ENCODE measurements at regions not wholly inside any gene's neighbourhood (a gene's known extent, or its start where the extent isn't known, plus 50 kb on each side); places are given as distances from the start of the nearest gene placed in this dataset.

DNA sequence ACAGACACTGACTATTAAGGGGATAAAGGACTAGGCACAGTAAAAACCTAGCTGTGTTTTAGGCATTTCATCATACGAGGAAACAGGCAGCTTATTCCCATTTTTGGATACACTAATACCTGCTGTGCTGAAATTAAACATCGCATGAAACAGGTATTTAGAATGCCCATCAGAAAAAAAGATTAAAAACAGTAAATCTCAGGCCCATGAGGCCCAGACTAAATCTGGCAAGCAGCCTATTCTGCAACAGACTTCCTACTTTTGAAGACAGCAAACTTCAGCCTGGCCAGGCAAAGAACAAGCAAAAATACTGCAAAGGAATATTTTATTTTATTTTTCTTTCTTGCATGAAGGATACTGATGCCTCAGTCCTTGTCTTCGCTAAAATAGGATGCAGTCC is 240.2 kb downstream of the LMO4 start:
- Histone ChIP-seq H3K4me1 (ENCODE audit: insufficient read depth, low read length) (no peaks in the 10 kb centered on the region), H3K4me3 (ENCODE audit: low read length) (no peak overlapping the region), H3K36me3 (ENCODE audit: insufficient read depth, low read length) (no peaks in the 10 kb centered on the region), H3K9me3 (ENCODE audit: control insufficient read depth in 1 of 2, insufficient read depth in 1 of 2, low read length in 2 of 2) (no peaks in the 10 kb centered on the region), H3K27ac (ENCODE audit: low read depth in 1 of 2, low read length in 2 of 2) (no peak overlapping the region), H3K27me3 (ENCODE audit: control insufficient read depth in 1 of 2, insufficient read depth in 2 of 2, low read length in 2 of 2) (no peaks in the 10 kb centered on the region)
- Mint-ChIP-seq H3K9me3 (no peaks in the 10 kb centered on the region), H3K36me3 (ENCODE audit: low read depth) (no peaks in the 10 kb centered on the region), H3K27me3 (no peaks in the 10 kb centered on the region), H3K27ac (no peak overlapping the region), H3K4me1 (ENCODE audit: low read depth) (no peaks in the 10 kb centered on the region), H3K4me3 (no peak overlapping the region)
- no peak for DNase-seq
- ChIA-PET POLR2A (no interaction called here), CTCF (no interaction called here)
- no peak for TF ChIP-seq CTCF (IDR thresholded peaks at IDR 0.05)
- no peak for ATAC-seq (ENCODE audit: poor library complexity)
- intact Hi-C loops (cut with DNase I, micrococcal nuclease) = no loop called here

- DNase-seq (no peak), ATAC-seq (ENCODE audit: poor library complexity) (no peak)
- ChIA-PET POLR2A (interaction anchor here (0.6 kb wide), 1 partner anchor 992 kb away, joined by 3 read pairs; no protein-coding TSS in a partner anchor), CTCF (no interaction called here)
- no peaks in the 10 kb centered on the region for H3K4me1 ChIP-seq (ENCODE audit: insufficient read depth, low read length)
- H3K27ac Mint-ChIP-seq = no peak overlapping the region
- no peaks in the 10 kb centered on the region for H3K9me3 ChIP-seq (ENCODE audit: control insufficient read depth in 1 of 2, insufficient read depth in 1 of 2, low read length in 2 of 2)
- no peaks in the 10 kb centered on the region for H3K27me3 ChIP-seq (ENCODE audit: control insufficient read depth in 1 of 2, insufficient read depth in 2 of 2, low read length in 2 of 2)
- no peaks in the 10 kb centered on the region for H3K36me3 ChIP-seq (ENCODE audit: insufficient read depth, low read length)
- no peaks in the 10 kb centered on the region for H3K9me3 Mint-ChIP-seq
- H3K4me1 Mint-ChIP-seq (ENCODE audit: low read depth) = no peaks in the 10 kb centered on the region
- no peak for TF ChIP-seq CTCF (IDR thresholded peaks at IDR 0.05)
- no peaks in the 10 kb centered on the region for H3K27me3 Mint-ChIP-seq
- no peaks in the 10 kb centered on the region for H3K36me3 Mint-ChIP-seq (ENCODE audit: low read depth)
- H3K4me3 ChIP-seq (ENCODE audit: low read length) = no peak overlapping the region
- H3K27ac ChIP-seq (ENCODE audit: low read depth in 1 of 2, low read length in 2 of 2) = no peak overlapping the region
- no peak overlapping the region for H3K4me3 Mint-ChIP-seq
- intact Hi-C loops (cut with DNase I, micrococcal nuclease) = no loop called here
These were observed 243.3 kb downstream of the LMO4 start for GRCh38 chr1:87572008-87572407.

GRCh38 chr1:87572891-87573290 is 244.2 kb downstream of the LMO4 start:
- intact Hi-C loops (cut with DNase I, micrococcal nuclease) = no loop called here
- no peaks in the 10 kb centered on the region for H3K4me1 Mint-ChIP-seq (ENCODE audit: low read depth)
- CTCF ChIA-PET = no interaction called here

More at GRCh38 chr1:87572891-87573290, 244.2 kb downstream of the LMO4 start:
- H3K9me3 ChIP-seq (ENCODE audit: control insufficient read depth in 1 of 2, insufficient read depth in 1 of 2, low read length in 2 of 2) = no peaks in the 10 kb centered on the region
- Mint-ChIP-seq H3K36me3 (ENCODE audit: low read depth) (no peaks in the 10 kb centered on the region), H3K27me3 (no peaks in the 10 kb centered on the region), H3K4me3 (no peak overlapping the region), H3K27ac (no peak overlapping the region), H3K9me3 (no peaks in the 10 kb centered on the region)
- no peak for ATAC-seq (ENCODE audit: poor library complexity)
- no peak for DNase-seq
- H3K4me1 ChIP-seq (ENCODE audit: insufficient read depth, low read length) = no peaks in the 10 kb centered on the region
- POLR2A ChIA-PET = no interaction called here
- no peak overlapping the region for H3K4me3 ChIP-seq (ENCODE audit: low read length)
- H3K27me3 ChIP-seq (ENCODE audit: control insufficient read depth in 1 of 2, insufficient read depth in 2 of 2, low read length in 2 of 2) = no peaks in the 10 kb centered on the region
- H3K36me3 ChIP-seq (ENCODE audit: insufficient read depth, low read length) = no peaks in the 10 kb centered on the region
- TF ChIP-seq CTCF (IDR thresholded peaks at IDR 0.05) = no peak
- H3K27ac ChIP-seq (ENCODE audit: low read depth in 1 of 2, low read length in 2 of 2) = no peak overlapping the region

All from CD4-positive, alpha-beta T cell (primary cell).